ENCODE measurements at regions not wholly inside any gene's neighbourhood (a gene's known extent, or its start where the extent isn't known, plus 50 kb on each side); places are given as distances from the start of the nearest gene placed in this dataset.

GRCh38 chr16:13298666-13299065, 397.3 kb downstream of the SHISA9 start:
- TF ChIP-seq CTCF (conservative IDR thresholded peaks at IDR 0.05; ENCODE audit: low read depth, low read length): no peak
- TF ChIP-seq ELK1 (IDR thresholded peaks at IDR 0.05; ENCODE audit: borderline replicate concordance, low read depth, low read length): no peak
- TF ChIP-seq MAFK (IDR thresholded peaks at IDR 0.05; ENCODE audit: low read depth, low read length): no peak

All from IMR-90 (cell line).